ENCODE measurements at regions not wholly inside any gene's neighbourhood (a gene's known extent, or its start where the extent isn't known, plus 50 kb on each side); places are given as distances from the start of the nearest gene placed in this dataset.

DNA sequence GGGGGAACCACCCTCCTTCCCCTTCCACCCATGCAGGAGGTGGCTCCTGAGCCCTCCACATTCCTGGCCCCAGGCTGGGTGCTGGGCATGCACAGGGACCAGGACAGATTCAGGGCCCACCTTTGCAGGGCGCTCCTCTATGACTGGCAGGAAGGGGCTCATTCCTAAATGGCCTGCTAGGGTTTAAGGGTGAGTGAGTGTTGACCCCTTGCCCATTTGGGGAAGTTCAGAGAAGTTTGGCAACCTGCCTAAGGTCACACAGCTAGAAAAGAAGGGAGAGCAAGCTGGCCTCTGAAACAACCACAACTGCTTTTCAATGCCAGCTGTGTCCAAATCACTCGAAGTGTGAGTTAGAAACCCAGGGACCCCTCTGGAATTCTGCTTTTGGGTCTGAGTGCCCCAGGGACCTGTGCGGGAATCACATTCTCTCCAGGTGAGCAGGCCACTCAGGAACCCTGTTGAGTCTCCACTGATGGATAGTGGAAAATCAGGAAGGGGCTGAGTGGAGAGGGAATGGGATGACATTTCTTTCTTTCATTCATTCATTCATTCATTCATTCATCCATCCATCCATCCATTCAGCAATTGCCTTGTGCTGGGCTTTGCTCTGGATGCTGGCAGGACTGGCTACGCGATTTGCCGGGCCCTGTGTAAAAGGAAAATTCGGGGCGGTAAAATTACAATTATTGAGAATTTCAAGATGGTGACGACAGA lies 191.9 kb downstream of the C9orf50 start:
- H2AFZ ChIP-seq (ENCODE audit: low read depth, low read length, poor library complexity, severe bottlenecking) = no peak overlapping the region
- H3K27me3 ChIP-seq (ENCODE audit: insufficient read depth, low read length) = no peaks in the 10 kb centered on the region
- no peaks in the 10 kb centered on the region for H3K36me3 ChIP-seq (ENCODE audit: control insufficient read depth in 1 of 2, insufficient read depth in 2 of 2, low read length in 2 of 2)
- RAD21 ChIA-PET (ENCODE audit: low non-redundant PET in 1 of 2, low total read pairs in 2 of 2, uncharacterized antibody in 2 of 2, unreplicated experiment in 2 of 2) = interaction anchor here in 1 of 2 experiments (0.7 kb wide), 1 partner anchor 251 kb away, joined by 4 read pairs; no protein-coding TSS in a partner anchor
- no peaks in the 10 kb centered on the region for H3K9me2 ChIP-seq (ENCODE audit: insufficient read depth)
- no peaks in the 10 kb centered on the region for H4K20me1 ChIP-seq (ENCODE audit: insufficient read depth)
- ATAC-seq = no peak
- H3K9me3 ChIP-seq (ENCODE audit: control insufficient read depth in 1 of 2, insufficient read depth in 1 of 2, low read depth in 1 of 2, low read length in 2 of 2) = no peaks in the 10 kb centered on the region
- intact Hi-C loops (cut with micrococcal nuclease) = no loop called here
- no peaks in the 10 kb centered on the region for H3K79me2 ChIP-seq (ENCODE audit: insufficient read depth, low read length)
- TF ChIP-seq ZFX (IDR thresholded peaks at IDR 0.05) (no peak), FOSL1 (IDR thresholded peaks at IDR 0.05; ENCODE audit: low read depth) (no peak), POLR2A (IDR thresholded peaks at IDR 0.05; ENCODE audit: borderline replicate concordance, extremely low read depth, insufficient read depth, insufficient read length) (no peak)
- no peak overlapping the region for H3K9ac ChIP-seq (ENCODE audit: low read length)
- H3K4me1 ChIP-seq (ENCODE audit: control insufficient read depth in 1 of 2, insufficient read depth in 2 of 2, low read length in 2 of 2) = peaks cover 3 to 4% of the 10 kb centered on the region in 2 experiments; a peak in 3 of 4 replicates
- no peak overlapping the region for H3K4me2 ChIP-seq (ENCODE audit: low read length)
- no peak overlapping the region for H3K4me3 ChIP-seq (replicated peaks in 1 of 2; ENCODE audit: low read depth in 1 of 2, low read length in 2 of 2)
- POLR2A ChIA-PET = no interaction called here
- CTCF ChIA-PET = no interaction called here
- no TSS peak for BruUV-seq (replicated peaks)
- no peak overlapping the region for H3K27ac ChIP-seq (ENCODE audit: low read depth, low read length)
- DNase-seq (ENCODE audit: low read depth, low spot score) = no peak

DNA sequence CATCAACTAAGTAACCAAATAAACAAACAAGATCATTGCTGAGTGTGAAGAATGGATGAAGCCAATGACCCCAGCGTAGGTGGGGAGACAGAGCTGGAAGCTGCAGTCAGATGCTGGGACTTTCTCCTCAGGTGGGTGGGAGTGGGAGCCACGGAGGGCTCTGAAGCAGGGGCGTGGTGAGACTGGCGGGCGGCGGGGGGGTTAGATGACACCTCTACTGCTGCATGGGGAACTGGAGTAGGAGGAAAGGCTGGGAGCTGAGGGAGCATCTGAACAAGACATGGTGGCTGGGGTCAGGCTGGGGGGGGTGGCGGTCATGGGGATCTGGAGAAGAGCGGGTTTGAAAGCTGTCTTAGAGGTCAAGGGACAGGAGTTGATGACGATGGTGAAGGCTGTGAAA lies 193.8 kb downstream of the C9orf50 start:
- Histone ChIP-seq H3K27me3 (ENCODE audit: insufficient read depth, low read length) (no peaks in the 10 kb centered on the region), H3K79me2 (ENCODE audit: insufficient read depth, low read length) (no peaks in the 10 kb centered on the region), H3K9me3 (ENCODE audit: control insufficient read depth in 1 of 2, insufficient read depth in 1 of 2, low read depth in 1 of 2, low read length in 2 of 2) (no peaks in the 10 kb centered on the region), H4K20me1 (ENCODE audit: insufficient read depth) (no peaks in the 10 kb centered on the region), H2AFZ (ENCODE audit: low read depth, low read length, poor library complexity, severe bottlenecking) (no peak overlapping the region), H3K4me2 (ENCODE audit: low read length) (no peak overlapping the region), H3K4me1 (ENCODE audit: control insufficient read depth in 1 of 2, insufficient read depth in 2 of 2, low read length in 2 of 2) (peaks cover 7 to 12% of the 10 kb centered on the region in 2 experiments; a peak in 3 of 4 replicates), H3K36me3 (ENCODE audit: control insufficient read depth in 1 of 2, insufficient read depth in 2 of 2, low read length in 2 of 2) (no peaks in the 10 kb centered on the region), H3K4me3 (replicated peaks in 1 of 2; ENCODE audit: low read depth in 1 of 2, low read length in 2 of 2) (no peak overlapping the region), H3K9me2 (ENCODE audit: insufficient read depth) (no peaks in the 10 kb centered on the region), H3K27ac (ENCODE audit: low read depth, low read length) (no peak overlapping the region), H3K9ac (ENCODE audit: low read length) (no peak overlapping the region)
- ATAC-seq = no peak
- no peak for DNase-seq (ENCODE audit: low read depth, low spot score)
- no peak for TF ChIP-seq POLR2A (IDR thresholded peaks at IDR 0.05; ENCODE audit: borderline replicate concordance, extremely low read depth, insufficient read depth, insufficient read length)
- TF ChIP-seq SRF (IDR thresholded peaks at IDR 0.05; ENCODE audit: low read depth) = no peak
- no peak for TF ChIP-seq RAD21 (IDR thresholded peaks at IDR 0.05; ENCODE audit: low read depth)
- TF ChIP-seq, protein P1, sequence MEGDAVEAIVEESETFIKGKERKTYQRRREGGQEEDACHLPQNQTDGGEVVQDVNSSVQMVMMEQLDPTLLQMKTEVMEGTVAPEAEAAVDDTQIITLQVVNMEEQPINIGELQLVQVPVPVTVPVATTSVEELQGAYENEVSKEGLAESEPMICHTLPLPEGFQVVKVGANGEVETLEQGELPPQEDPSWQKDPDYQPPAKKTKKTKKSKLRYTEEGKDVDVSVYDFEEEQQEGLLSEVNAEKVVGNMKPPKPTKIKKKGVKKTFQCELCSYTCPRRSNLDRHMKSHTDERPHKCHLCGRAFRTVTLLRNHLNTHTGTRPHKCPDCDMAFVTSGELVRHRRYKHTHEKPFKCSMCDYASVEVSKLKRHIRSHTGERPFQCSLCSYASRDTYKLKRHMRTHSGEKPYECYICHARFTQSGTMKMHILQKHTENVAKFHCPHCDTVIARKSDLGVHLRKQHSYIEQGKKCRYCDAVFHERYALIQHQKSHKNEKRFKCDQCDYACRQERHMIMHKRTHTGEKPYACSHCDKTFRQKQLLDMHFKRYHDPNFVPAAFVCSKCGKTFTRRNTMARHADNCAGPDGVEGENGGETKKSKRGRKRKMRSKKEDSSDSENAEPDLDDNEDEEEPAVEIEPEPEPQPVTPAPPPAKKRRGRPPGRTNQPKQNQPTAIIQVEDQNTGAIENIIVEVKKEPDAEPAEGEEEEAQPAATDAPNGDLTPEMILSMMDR (IDR thresholded peaks at IDR 0.05 in 2 of 3, conservative IDR thresholded peaks at IDR 0.05 in 1 of 3; ENCODE audit: borderline replicate concordance in 1 of 3, insufficient read depth in 1 of 3, low read depth in 2 of 3, low read length in 2 of 3) = no peak
- TF ChIP-seq EZH2phosphoT487 (IDR thresholded peaks at IDR 0.05; ENCODE audit: borderline replicate concordance) = no peak
- no peak for TF ChIP-seq ELF1 (IDR thresholded peaks at IDR 0.05; ENCODE audit: borderline replicate concordance, low read depth)
- TF ChIP-seq, protein P2, sequence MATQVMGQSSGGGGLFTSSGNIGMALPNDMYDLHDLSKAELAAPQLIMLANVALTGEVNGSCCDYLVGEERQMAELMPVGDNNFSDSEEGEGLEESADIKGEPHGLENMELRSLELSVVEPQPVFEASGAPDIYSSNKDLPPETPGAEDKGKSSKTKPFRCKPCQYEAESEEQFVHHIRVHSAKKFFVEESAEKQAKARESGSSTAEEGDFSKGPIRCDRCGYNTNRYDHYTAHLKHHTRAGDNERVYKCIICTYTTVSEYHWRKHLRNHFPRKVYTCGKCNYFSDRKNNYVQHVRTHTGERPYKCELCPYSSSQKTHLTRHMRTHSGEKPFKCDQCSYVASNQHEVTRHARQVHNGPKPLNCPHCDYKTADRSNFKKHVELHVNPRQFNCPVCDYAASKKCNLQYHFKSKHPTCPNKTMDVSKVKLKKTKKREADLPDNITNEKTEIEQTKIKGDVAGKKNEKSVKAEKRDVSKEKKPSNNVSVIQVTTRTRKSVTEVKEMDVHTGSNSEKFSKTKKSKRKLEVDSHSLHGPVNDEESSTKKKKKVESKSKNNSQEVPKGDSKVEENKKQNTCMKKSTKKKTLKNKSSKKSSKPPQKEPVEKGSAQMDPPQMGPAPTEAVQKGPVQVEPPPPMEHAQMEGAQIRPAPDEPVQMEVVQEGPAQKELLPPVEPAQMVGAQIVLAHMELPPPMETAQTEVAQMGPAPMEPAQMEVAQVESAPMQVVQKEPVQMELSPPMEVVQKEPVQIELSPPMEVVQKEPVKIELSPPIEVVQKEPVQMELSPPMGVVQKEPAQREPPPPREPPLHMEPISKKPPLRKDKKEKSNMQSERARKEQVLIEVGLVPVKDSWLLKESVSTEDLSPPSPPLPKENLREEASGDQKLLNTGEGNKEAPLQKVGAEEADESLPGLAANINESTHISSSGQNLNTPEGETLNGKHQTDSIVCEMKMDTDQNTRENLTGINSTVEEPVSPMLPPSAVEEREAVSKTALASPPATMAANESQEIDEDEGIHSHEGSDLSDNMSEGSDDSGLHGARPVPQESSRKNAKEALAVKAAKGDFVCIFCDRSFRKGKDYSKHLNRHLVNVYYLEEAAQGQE (IDR thresholded peaks at IDR 0.05; ENCODE audit: low read depth) = no peak
- TF ChIP-seq, protein P3, sequence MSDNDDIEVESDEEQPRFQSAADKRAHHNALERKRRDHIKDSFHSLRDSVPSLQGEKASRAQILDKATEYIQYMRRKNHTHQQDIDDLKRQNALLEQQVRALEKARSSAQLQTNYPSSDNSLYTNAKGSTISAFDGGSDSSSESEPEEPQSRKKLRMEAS (IDR thresholded peaks at IDR 0.05) = no peak
- no TSS peak for BruUV-seq (replicated peaks)
- ChIA-PET RAD21 (ENCODE audit: low non-redundant PET in 1 of 2, low total read pairs in 2 of 2, uncharacterized antibody in 2 of 2, unreplicated experiment in 2 of 2) (no interaction called here), POLR2A (no interaction called here), CTCF (no interaction called here)
- intact Hi-C loops (cut with micrococcal nuclease) = no loop called here
